Stimulated activated CD4-positive, alpha-beta T cell treated with anti-CD3 and anti-CD28 coated beads, TNF-alpha, amount 100 ng/mL, for 48 hours (primary cell): ENCODE measurements at regions not wholly inside any gene's neighbourhood (a gene's known extent, or its start where the extent isn't known, plus 50 kb on each side); places are given as distances from the start of the nearest gene placed in this dataset.

Experiments
- DNase-seq, 3 donors: peaks; one replicate each; pipeline ENCODE4 v3.0.0-alpha.2; 2020; ENCODE audit warnings: low read depth in 3 of 3

DNA sequence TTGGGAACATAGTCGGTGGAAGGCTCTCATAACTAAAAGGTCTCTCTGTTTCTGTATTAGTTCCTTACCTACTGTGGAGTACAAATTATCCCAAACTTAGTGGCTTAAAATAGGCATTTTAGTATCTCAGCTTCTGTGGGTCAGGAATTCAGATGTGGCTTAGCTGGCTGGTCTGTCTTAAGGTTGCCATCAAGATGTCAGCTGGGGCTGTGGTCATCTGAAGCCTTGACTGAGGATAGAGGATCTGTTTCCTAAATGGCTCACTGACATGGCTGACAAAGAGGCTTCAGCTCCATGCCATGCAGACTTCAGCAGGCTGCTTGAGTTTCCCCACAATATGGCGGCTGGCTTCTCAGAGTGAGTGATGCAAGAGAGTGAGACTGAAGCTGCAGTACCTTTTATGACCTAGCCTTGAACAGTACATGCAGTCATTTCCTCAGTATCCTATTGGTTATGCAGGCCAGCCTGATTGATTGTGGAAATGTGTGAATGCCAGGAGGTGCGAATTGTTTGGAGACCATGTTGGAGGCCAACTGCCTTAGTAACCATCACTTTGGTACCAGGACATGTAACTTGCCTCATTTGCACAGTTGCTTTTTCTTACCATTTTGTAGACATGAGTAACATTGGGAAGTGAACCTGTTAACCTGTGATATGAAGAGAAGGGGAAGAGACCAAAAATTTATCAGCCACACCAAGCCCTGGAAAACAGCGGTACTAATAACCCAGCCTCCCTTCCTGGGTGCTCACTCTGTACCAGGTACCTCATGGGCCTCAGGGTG lies 152.8 kb upstream of the IER5L start:
- no peak for DNase-seq

DNA sequence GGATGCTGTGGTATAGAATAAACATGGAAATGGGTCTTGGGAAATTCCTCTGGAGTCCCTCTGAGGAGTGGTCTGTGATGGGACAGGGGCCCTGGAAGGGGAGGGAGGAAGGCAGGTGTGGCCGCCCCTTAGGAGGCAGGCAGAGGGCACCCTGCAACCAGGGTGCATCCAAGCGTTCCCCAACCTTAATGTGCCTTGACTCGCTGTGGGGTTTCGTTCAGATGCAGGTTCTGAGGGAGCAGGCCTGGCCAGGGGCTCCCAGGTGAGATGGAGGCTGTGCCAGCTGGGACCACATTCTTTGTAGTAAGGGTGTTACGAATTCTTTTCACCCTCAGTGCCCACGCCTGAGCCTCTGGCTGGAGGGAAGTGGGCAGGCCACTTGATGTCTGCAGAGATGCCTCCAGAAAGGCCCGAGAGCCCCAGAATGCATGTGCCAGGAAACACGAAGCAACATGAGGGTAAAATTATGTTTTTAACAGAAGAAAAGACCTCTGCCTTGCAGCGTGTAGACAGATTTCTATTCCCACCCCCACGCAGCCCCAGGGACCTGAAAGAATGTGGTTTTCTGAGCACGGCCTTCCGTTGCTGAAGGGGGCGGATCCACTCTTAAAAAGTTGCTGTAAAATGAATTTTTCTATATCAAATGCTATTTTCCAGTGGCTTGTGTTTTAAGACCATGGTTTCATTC lies 150.4 kb upstream of the IER5L start:
- no peak for DNase-seq

DNA sequence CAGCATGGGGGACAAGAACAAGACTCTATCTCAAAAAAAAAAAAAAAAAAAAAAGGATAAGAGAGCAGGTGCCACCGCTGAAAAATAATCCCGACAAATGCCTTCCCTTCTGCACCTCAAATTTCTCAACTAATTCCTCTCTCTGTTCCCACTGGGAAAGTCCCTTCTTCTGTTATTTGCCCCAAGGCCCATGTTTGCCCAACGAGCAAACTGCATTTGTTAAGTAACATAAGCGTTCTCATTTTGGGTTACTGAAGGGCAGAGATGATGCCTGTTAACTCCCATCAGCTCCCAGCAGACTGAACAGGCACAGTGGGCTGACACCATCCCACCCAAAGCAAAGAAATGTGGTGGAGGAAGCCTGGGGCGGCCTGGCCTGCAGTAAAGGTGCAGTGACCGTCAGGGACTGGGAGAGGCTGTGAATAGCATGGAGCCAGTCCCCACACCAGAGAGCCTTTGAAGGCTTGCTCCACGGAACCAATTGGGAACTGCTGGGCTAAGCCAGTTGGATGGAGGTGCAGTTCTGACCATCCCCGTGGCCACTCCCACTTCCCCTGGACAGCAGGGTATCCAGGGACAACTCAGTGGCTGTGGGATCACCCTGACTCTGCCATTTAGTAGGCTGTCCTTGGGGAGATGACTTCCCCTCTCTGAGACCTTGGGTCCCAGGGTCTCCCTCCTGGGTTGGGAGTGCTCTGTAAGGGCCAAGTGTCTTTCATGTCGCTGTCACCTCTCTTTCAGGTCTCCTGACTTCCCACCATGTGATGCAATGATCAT lies 149.7 kb upstream of the IER5L start:
- no peak for DNase-seq

DNA sequence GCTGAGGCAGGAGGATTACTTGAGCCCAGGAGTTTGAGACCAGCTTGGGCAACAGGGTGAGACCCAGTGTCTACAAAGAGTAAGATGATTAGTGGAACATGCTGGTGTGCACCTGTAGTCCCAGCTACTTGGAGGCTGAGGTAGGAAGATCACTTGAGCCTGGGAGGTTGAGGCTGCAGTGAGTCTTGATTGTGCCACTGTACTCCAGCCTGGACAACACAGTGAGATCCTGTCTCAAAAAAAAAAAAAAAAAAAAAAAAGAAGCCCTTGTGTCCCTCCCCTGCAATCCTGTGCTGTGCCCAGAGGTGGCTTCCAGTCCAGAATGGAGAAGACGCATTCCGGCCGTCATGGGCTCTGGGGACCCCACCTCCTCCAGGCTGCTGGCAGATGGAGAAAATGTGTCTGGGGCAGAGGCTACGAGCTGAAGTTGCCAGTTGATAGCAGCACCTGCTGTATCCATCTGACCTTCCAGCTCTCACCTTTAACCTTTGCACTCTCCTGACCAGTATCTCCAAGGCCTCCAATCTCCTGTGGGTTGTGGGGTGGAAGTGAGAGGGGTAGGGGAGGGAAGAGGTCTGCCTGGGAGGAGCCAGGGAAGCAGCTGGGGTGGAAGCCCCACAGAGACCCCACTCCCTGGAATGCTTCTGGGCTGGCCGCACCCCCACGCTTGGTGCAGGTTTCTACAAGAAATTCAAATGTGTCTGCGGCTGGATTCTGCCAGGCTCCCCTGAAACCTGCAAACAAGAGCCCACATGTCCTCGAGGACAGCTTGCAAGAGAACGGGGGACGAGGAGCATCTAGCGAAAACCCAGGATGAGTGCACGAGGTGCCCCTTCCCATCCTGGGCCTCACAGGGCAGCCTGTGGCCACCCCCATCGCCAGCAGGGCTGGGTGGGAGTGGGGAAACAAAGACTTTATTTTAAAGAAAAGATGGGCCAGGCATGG lies 148.3 kb upstream of the IER5L start:
- no peak for DNase-seq

DNA sequence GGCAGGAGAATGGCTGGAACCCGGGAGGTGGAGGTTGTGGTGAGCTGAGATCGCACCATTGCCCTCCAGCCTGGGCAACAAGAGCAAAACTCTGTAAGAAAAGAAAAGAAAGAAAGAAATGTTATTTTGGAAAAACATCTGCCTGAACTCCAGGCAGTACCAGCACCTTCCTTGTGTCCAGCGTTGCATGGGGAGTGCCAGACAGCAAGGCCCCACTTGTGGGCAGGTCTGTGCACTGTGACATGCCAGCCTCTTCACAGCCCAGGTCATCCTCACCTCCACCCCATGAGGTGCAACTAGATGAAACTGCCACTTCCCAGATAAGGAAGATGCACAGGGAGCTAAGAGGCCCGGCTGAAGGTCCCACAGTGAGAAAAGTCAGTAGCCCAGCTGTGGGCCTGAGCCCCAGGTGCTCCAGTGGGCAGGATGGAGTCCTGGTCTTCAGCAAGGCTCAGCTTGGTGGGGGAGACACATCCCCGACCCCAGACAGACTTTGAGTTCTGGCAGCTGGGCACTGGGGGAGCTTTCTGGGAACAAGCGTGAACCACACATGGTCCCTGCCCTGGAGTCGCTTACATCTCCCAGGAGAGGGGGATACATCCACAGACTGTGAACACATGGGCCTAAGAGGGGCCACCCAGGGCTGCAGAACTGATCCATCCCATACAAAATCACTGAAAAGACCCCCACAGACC lies 146.9 kb upstream of the IER5L start:
- DNase-seq, result no peak

DNA sequence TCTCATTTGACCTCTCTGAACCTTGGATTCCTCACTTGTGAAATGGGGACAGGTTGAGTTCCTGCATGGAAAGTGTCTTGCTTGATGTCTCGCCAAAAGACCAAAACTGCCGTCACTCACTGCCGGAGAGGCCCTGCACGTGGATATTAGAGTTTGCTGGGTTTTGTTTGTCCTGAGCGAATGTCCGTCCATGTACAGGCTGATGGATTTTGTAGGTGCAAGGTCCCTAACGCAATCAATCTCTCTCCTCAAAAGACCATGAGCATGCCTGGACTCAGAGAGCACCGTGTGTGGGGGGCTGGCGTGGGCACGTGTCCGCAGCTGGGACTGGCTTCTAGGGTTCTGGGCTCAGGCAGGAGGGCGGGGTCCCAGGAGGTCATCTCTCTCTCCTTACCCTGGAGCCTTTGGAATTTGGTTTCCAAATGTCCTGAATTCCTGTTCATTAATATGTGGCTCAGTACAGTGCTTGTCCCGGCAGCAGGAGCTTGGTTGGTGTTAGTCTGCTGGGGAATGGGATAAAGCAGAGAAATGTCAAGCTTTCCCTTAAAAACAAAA lies 146.0 kb upstream of the IER5L start:
- no peak for DNase-seq

DNA sequence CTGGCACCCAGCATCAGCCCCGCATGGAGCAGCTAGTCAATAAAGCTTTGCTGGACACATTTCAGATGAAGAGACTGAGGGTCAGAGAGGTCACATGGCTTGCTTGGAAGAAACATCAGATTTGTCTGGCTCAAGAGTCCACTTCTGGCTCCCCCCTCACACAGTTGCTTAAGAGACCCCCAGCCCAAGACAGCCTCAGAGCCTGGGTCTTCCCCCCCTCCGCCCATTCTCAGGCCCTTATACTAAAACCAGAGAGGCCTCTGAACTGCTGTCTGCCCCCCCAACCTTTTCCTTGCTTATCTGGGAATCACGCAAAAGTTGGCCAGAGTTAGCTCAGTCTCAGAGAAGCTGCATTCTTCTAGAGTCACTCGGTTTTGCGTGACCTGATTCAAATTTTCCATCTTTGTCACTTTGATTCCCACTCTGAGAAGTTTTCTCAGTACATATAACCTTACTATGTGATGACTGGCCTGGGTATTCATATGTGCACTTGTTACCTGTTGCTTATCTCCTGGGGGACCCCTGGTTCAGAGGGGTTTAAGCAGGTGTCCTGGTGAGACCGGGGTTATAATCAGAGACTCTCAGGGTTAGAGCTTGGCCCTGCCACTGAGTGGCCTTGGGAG lies 145.4 kb upstream of the IER5L start:
- no peak for DNase-seq

DNA sequence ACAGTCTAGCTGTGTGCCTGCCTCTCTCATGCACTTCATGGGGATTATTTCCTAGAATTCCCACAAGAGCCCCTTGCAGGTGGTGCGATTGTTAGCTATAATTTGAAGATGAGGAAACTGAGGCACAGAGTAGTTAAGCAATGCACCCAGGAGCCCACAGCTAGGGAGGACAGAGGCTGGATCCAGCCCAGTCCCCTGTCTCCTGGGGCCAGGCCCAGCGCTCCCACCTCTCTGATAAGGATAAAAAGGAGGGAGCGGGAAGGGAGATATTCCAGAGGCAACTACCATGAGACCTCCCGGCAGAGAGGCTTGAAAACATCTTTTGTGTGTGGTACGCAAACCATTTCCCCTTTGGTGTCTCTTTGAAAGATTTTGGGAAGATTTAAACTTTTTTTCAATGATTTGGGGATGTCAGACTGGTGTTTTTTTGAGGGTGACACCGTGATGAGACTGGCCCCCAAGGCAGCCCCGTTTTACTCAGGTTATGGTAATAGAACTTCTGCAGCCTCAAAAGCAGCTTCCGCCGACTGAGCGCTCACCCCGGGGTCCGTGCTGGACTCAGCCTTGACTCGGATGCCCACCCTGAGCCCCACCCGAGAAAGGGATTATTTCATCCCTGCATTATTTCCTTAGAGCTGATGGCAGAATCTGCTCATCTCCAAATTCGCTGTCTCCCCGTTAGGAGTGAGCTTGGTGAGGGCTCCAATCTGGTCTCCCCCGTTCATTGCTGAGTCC lies 144.7 kb upstream of the IER5L start:
- DNase-seq, result no peak

DNA sequence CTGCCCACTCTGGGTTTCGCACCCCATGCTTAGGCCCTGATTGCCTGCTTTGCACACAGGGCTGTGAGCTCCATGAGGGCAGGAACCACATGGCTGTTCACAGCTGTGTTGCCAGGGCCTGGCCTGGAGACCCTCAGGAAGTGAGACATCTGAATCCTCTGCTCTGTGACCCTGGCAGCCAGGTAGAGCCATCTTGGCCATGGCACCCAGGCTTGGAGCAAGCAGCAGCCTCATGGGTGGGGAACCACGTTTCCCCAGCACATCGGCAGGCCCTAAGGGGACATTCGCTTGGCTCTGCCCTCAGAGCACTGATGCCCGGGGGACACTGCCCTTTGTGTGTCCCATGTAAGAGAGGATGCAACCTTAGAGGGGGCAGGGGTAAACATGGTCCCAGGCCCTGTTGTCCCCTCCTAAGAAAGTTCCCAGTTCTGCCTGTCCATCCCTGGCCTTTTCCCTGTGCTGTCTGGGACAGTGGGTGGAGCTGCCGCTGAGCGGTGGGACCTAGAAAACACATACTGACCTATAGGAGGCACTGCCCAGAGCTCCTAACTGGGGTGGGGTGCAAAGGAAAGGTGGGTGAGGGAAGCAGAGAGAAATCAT lies 144.1 kb upstream of the IER5L start:
- DNase-seq, result no peak

DNA sequence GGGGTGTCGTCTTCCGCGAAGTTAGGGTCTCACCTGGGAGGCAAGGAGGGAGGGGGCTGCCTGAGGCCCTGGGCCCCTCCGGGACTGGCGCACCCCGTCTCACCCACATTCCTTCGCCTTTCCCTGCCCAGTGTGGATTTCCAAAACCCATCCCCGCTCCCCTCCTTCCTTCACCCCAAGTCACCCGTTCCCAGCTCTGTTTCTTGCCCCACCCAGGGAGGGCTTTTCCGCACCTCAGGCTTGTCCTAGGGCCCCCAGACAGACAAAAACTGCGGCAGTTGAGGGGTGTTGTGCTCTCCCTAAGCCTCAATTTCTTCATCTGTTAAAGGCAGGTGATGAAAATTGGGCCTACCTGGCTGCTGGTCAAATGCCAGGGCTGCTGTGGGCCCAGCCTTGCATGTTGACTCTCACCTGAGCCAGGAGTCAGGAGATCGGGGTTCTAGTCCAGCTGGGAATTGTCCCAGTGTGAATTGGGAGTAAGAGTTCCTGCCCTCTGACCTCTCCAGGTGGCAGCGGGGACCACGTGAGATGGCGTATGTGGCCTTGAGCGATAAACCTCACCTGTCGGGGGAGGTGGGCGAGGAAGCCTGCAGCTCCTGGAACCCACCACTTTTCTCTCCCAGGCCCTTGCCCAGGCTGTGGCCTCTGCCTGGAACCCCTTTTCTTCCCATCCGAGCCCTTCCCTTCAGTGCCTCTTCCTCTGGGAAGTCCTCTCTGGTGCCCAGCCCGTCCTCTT lies 143.4 kb upstream of the IER5L start:
- DNase-seq, result no peak

DNA sequence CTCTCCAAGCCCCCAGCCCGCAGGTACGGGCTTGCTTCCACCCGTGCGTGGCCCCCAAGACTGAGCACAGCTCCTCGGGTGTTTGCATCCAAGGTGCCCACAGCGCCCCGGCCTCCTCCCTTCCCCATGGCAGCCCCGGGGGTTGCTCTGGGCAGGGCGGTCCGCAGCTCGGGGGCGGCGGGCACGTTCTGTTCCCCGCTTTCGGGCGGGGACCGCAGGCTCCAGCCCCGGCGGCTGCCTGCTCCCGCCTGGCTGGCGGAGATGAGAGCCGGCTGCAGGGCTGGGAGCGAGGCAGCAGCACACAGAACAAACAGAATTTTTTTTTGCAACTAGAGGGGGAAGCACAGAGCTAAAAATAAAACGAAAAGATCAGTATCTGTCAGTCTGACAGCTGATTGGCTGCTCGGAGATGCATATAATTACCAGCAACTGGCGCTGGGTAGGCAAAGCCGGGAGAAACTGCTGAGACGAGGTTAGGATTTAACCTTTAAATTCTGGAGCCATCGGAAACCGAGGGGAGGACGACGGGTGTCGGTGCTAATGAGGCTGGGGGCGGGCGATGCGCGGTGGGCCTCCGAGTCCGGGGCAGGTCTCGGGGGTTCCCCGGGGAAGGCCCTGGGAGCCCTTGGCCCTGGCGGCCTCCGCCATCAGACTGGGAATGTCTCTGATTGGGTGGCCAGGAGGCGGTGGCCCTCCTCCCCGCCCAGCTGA lies 142.7 kb upstream of the IER5L start:
- DNase-seq, result no peak

DNA sequence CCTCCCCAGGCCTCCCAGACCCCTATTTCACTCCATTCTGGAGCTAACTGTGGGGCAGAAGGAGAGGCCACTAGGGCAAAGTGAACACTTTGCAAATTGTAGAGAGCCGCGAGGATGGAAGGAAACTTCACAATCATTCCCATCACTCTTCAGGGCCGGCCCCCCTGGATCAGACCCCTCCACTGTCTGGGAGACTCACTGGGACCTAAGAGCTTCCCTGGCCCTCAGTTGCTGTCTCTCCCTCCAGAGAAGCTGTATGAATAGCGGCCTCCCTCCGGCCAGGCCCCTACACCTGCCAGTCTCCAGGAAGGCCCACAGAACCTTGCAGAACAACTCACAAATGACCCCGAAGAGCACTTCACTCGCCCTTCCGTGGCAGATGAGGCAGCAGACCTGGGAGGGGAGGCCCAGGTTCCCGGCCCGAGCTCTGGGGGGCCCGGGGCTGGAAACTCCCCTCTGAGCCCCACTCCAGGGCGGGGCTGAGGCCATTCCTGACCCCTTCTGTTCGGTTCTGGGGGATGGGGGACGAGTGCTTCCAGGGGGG lies 141.9 kb upstream of the IER5L start:
- no peak for DNase-seq

DNA sequence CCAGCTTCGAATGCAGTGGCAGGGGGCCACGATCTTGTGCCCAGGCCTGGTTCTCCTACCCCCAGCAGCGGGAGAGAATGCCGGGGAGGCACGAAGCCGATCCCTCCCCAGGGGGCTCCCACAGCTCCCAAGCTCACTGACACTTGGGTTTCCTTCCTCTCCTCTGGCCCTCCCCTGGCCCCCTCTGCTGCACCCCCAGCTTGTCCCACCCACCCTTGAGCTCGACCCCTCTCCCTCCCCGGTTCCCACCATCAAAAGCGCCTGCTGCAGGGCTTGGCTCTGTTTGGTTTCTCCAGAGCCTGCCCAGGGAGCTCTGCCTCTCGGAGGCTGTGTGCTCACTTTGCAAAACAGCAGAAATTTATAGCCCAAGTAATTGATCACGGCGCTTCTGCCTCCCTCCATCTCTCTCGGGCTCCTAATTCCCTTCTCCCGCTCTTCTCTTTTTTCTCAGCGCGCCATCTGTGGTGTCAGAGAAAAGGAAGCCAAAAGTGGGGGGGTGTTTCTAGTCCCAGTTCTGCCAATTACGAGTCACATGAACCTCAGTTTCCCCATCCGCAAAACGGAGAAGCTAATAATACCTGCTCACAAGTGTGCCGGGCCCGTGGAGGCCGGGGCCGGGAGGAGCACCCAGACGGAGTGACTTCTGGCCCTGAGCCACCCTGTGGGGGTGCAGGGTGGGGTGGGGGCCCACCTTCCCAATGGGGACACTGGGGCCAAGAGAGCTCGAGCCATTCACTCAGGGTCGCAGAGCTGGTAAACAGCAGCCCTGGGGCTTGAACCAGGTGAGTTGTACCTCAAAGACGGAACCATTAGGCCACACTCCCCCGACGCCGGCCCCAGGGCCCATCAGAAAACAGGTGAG lies 141.2 kb upstream of the IER5L start:
- no peak for DNase-seq

DNA sequence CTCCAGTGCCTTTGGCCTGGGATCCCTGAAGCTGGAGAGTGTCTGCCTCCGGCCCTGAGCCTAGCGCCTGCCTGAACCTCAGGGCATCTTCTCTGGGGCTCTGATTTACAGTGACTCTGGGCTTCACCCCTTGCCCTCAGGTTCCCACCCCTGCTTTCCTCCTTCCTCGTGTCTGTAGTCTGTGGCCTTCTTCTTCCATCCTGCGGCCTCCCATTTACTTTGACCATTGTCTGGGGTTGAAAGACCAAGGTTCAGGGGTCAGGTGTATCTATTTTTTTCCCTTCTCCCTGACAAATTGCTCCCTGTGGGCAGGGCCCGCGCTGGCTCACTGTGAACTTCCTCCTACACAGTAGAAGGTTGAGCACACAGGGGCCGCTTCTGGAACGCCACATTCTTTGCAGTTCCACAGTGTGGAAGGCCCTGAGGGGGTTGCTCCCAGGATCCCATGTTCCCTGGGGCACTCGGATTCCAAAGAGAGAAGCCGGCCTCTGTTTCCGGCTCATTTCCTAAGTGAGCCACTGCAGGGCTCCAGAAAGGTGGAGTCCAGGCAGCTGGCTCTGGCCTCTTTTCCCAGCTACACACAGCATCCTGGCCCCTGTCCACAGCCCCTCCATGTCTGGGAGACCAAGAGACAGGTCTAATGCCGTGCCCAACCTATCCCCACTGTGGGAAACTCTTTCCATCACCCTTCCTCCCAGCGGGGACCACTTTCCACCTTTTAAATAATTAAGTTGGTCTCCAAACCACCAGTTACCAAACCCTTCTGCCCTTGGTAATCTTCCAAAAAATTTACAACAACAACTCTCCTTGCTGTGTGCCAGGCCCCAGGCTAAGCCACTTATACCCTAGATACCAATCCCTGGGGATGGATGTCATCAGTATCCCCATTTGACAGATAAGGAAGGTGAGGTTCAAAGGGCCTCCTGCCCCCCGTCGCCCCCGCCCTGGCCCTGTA lies 140.3 kb upstream of the IER5L start:
- no peak for DNase-seq
